SU-DHL-6 (cell line): ENCODE measurements at regions not wholly inside any gene's neighbourhood (a gene's known extent, or its start where the extent isn't known, plus 50 kb on each side); places are given as distances from the start of the nearest gene placed in this dataset.

ENCODE experiments used
- H2AFZ ChIP-seq: fragments of 200-600 bp; sonication (generic); 2 replicates; pipeline ENCODE4 v1.6.1; 2014; ENCODE audit warnings: low read depth, mild to moderate bottlenecking, moderate library complexity, mixed read lengths, antibody characterized with exemption, low read length; ENCODE audit not compliant: severe bottlenecking
- H3F3A ChIP-seq: fragments of 200-600 bp; shearing (Covaris generic); 2 replicates; pipeline ENCODE4 v1.6.0; 2016; ENCODE audit warnings: antibody characterized with exemption, mild to moderate bottlenecking; ENCODE audit not compliant: insufficient read depth
- H3K27ac ChIP-seq: fragments of 200-600 bp; sonication (generic); 2 replicates; pipeline ENCODE4 v1.5.1; 2016; ENCODE audit warnings: low read depth, mild to moderate bottlenecking, low read length, moderate library complexity, mixed read lengths
- H3K27me3 ChIP-seq: fragments of 200-600 bp; sonication (generic), shearing (Covaris generic); 2 replicates; pipeline ENCODE4 v1.6.0; 2014; ENCODE audit warnings: mild to moderate bottlenecking, low read length
- H3K36me3 ChIP-seq: fragments of 200-600 bp; sonication (generic); 2 replicates; pipeline ENCODE4 v1.6.1; 2014; ENCODE audit warnings: mild to moderate bottlenecking, low read length, mixed read lengths
- H3K4me2 ChIP-seq: fragments of 300-600, 200-600 bp; shearing (Covaris generic), sonication (generic); 2 replicates; pipeline ENCODE4 v1.6.0; 2014; ENCODE audit warnings: low read length, low read depth, mild to moderate bottlenecking; ENCODE audit not compliant: poor library complexity, severe bottlenecking
- H3K4me3 ChIP-seq: fragments of 200-600 bp; sonication (generic); 2 replicates; pipeline ENCODE4 v1.5.1; 2014; ENCODE audit warnings: antibody characterized with exemption, low read length, mild to moderate bottlenecking, mixed read lengths; ENCODE audit not compliant: insufficient read depth, poor library complexity, severe bottlenecking
- H3K79me2 ChIP-seq: fragments of 200-600 bp; sonication (generic); 2 replicates; pipeline ENCODE4 v1.6.1; 2014; ENCODE audit warnings: mild to moderate bottlenecking, low read length, moderate library complexity; ENCODE audit not compliant: insufficient read depth
- H3K9ac ChIP-seq: fragments of 200-600 bp; sonication (generic); 2 replicates; pipeline ENCODE4 v1.7.0; 2014; ENCODE audit warnings: mild to moderate bottlenecking, low read length
- H3K9me2 ChIP-seq: fragments of 200-600 bp; sonication (generic); replicated peaks from 2 replicates; pipeline ENCODE4 v1.6.1; 2014; ENCODE audit warnings: low read length; ENCODE audit not compliant: insufficient read depth
- H3K9me3 ChIP-seq: fragments of 200-600 bp; sonication (generic); 2 replicates; pipeline ENCODE4 v1.6.1; 2014; ENCODE audit warnings: low read length, mixed read lengths; ENCODE audit not compliant: insufficient read depth
- H4K20me1 ChIP-seq: fragments of 200-600 bp; sonication (generic); 2 replicates; pipeline ENCODE4 v1.6.1; 2014; ENCODE audit warnings: low read depth, mild to moderate bottlenecking, antibody characterized with exemption, low read length, moderate library complexity, mixed read lengths
- EZH2phosphoT487 ChIP-seq: fragments of 200-600 bp; sonication (generic), shearing (Covaris generic); conservative IDR thresholded peaks from 2 replicates; pipeline ENCODE4 v1.6.1; 2018; ENCODE audit warnings: mild to moderate bottlenecking, antibody characterized with exemption, low read length, moderate library complexity, mixed read lengths
- TF ChIP-seq, protein P1 (sequence below): fragments of 200-600 bp; sonication (generic); IDR thresholded peaks from one replicate; pipeline ENCODE4 v1.5.1; 2017; ENCODE audit warnings: antibody characterized with exemption, mild to moderate bottlenecking, low read length, moderate library complexity; ENCODE audit not compliant: insufficient read depth, poor library complexity, severe bottlenecking

DNA sequence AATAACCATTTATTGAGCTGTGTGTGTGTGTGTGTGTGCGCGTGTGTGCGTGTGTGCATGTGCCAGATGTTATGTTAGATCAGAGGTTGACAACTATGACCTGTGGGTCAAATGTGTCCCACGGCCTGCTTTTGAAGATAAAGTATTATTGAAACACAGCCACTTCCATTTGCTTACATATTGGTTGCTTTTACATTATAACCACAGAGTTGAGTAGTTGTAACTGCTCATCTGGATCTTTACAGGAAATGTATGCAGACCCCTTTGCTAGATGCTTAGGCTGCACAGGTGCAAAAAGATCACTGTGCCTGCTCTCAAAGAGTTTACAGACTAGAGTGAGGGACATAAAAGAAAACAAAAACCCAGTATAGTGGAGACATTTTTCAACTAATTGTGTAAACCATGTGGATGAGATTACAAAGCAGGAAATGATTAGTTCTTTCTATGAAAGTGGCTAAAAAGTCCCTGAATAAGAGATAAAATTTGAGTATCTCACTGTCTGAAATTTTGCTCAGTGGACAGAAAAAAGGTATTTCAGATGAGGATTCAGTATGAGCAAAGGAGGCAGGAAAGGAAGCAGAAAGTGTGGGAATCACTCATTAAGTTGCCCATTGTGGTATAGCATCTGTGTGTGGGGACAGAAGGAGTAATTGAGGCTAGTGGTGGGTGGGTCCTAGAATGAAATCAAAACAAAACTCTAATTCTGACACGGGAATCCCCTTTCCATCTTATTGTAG, 188.4 kb downstream of the PAH start:
- Histone ChIP-seq H3F3A (no peaks in the 10 kb centered on the region), H3K4me2 (no peak overlapping the region), H3K79me2 (no peaks in the 10 kb centered on the region), H3K4me3 (no peak overlapping the region), H3K9me2 (no peaks in the 10 kb centered on the region), H3K9ac (no peak overlapping the region), H4K20me1 (no peaks in the 10 kb centered on the region), H3K9me3 (no peaks in the 10 kb centered on the region), H3K27ac (no peak overlapping the region), H3K36me3 (no peaks in the 10 kb centered on the region), H3K27me3 (no peaks in the 10 kb centered on the region), H2AFZ (no peak overlapping the region)
- TF ChIP-seq, protein P1, sequence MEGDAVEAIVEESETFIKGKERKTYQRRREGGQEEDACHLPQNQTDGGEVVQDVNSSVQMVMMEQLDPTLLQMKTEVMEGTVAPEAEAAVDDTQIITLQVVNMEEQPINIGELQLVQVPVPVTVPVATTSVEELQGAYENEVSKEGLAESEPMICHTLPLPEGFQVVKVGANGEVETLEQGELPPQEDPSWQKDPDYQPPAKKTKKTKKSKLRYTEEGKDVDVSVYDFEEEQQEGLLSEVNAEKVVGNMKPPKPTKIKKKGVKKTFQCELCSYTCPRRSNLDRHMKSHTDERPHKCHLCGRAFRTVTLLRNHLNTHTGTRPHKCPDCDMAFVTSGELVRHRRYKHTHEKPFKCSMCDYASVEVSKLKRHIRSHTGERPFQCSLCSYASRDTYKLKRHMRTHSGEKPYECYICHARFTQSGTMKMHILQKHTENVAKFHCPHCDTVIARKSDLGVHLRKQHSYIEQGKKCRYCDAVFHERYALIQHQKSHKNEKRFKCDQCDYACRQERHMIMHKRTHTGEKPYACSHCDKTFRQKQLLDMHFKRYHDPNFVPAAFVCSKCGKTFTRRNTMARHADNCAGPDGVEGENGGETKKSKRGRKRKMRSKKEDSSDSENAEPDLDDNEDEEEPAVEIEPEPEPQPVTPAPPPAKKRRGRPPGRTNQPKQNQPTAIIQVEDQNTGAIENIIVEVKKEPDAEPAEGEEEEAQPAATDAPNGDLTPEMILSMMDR = no peak
- no peak for TF ChIP-seq EZH2phosphoT487

- Histone ChIP-seq H3K4me3 (no peak overlapping the region), H3K27me3 (no peaks in the 10 kb centered on the region), H3K79me2 (no peaks in the 10 kb centered on the region), H4K20me1 (no peaks in the 10 kb centered on the region), H3K4me2 (no peak overlapping the region), H3K9me3 (no peaks in the 10 kb centered on the region), H3K27ac (no peak overlapping the region), H3F3A (no peaks in the 10 kb centered on the region), H3K36me3 (no peaks in the 10 kb centered on the region), H2AFZ (no peak overlapping the region), H3K9me2 (no peaks in the 10 kb centered on the region), H3K9ac (no peak overlapping the region)
- TF ChIP-seq, protein P1 = no peak
- TF ChIP-seq EZH2phosphoT487 = no peak
Observed at GRCh38 chr12:102726686-102727085, 190.4 kb downstream of the PAH start.

DNA sequence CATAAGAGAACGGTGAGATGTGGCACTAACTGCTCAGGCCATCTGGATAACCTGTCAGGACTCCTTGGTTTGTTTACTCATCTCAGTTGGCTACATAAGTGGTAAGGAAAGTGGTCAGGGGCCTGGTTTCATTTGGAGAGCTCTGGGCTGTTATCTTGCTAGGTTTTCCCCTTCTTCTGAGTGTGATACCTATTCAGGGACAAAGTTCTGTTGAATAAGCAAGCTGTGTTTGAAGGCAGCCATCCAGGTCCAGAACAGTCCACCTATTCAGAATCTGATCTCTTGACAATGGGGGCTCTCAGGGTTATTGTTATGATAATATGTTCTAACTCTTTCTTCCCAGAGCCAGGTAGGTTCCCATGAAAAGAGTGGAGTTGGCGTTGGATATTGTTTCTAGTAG, 194.9 kb downstream of the PAH start:
- Histone ChIP-seq H3K9ac (no peak overlapping the region), H4K20me1 (no peaks in the 10 kb centered on the region), H3F3A (no peaks in the 10 kb centered on the region), H3K27ac (no peak overlapping the region), H2AFZ (no peak overlapping the region), H3K27me3 (no peaks in the 10 kb centered on the region), H3K4me2 (no peak overlapping the region), H3K36me3 (no peaks in the 10 kb centered on the region), H3K79me2 (no peaks in the 10 kb centered on the region), H3K9me3 (no peaks in the 10 kb centered on the region), H3K4me3 (no peak overlapping the region), H3K9me2 (no peaks in the 10 kb centered on the region)
- no peak for TF ChIP-seq EZH2phosphoT487
- TF ChIP-seq, protein P1 = no peak
